KMS-11 (cell line): ENCODE measurements at regions not wholly inside any gene's neighbourhood (a gene's known extent, or its start where the extent isn't known, plus 50 kb on each side); places are given as distances from the start of the nearest gene placed in this dataset.
"Not testable (repeated sequence)": the region's sequence is repeated elsewhere in the genome, so short reads cannot be mapped to it uniquely, and the experiment has no call there.

Experiments
- H2AFZ ChIP-seq: fragments of 200-600 bp; sonication (generic); 2 replicates; pipeline ENCODE4 v1.6.1; 2016; ENCODE audit warnings: antibody characterized with exemption, mixed run types, low read depth
- H3K27ac ChIP-seq: fragments of 200-600 bp; sonication (generic); 2 replicates; pipeline ENCODE4 v1.6.1; 2016; ENCODE audit warnings: mild to moderate bottlenecking, mixed run types
- H3K27me3 ChIP-seq: fragments of 200-600 bp; sonication (generic); 2 replicates; pipeline ENCODE4 v1.6.1; 2017; ENCODE audit warnings: mild to moderate bottlenecking, low read depth, mixed run types, moderate library complexity; ENCODE audit not compliant: insufficient read depth
- H3K36me3 ChIP-seq: fragments of 200-600 bp; sonication (generic); 2 replicates; pipeline ENCODE4 v1.6.1; 2017; ENCODE audit warnings: mild to moderate bottlenecking, mixed run types; ENCODE audit not compliant: insufficient read depth
- H3K4me1 ChIP-seq: fragments of 200-600 bp; sonication (generic); 2 replicates; pipeline ENCODE4 v1.6.1; 2016; ENCODE audit warnings: mild to moderate bottlenecking, low read depth, mixed run types; ENCODE audit not compliant: poor library complexity, severe bottlenecking
- H3K4me2 ChIP-seq: fragments of 200-600 bp; sonication (generic); 2 replicates; pipeline ENCODE4 v1.7.0; 2016; ENCODE audit warnings: mild to moderate bottlenecking, mixed run types
- H3K4me3 ChIP-seq: fragments of 200-600 bp; sonication (generic); IDR thresholded peaks from 2 replicates; pipeline ENCODE4 v1.6.1; 2017; ENCODE audit warnings: low read depth, low read length, mixed read lengths; ENCODE audit not compliant: insufficient read depth
- H3K79me2 ChIP-seq: fragments of 200-600 bp; sonication (generic); 2 replicates; pipeline ENCODE4 v1.6.1; 2016; ENCODE audit warnings: low read depth, mixed run types; ENCODE audit not compliant: insufficient read depth
- H3K9ac ChIP-seq: fragments of 200-600 bp; sonication (generic); 2 replicates; pipeline ENCODE4 v1.6.1; 2016; ENCODE audit warnings: mild to moderate bottlenecking, mixed run types
- H4K20me1 ChIP-seq: fragments of 200-600 bp; sonication (generic); 2 replicates; pipeline ENCODE4 v1.6.1; 2016; ENCODE audit warnings: mild to moderate bottlenecking, mixed run types; ENCODE audit not compliant: insufficient read depth
- CTCF ChIP-seq: fragments of 200-600 bp; sonication (generic); conservative IDR thresholded peaks from 2 replicates; pipeline ENCODE4 v1.6.1; 2017; ENCODE audit warnings: low read depth, mild to moderate bottlenecking, antibody characterized with exemption, low read length, moderate library complexity, mixed read lengths

GRCh38 chr13:55573565-55573964, 1567.2 kb upstream of the PRR20A start:
- no peak overlapping the region for H3K4me3 ChIP-seq
- no peaks in the 10 kb centered on the region for H3K79me2 ChIP-seq
- H3K9ac ChIP-seq, result no peak overlapping the region
- no peak overlapping the region for H3K4me2 ChIP-seq
- H3K27ac ChIP-seq, result no peak overlapping the region
- no peaks in the 10 kb centered on the region for H3K36me3 ChIP-seq
- H4K20me1 ChIP-seq, result no peaks in the 10 kb centered on the region
- TF ChIP-seq CTCF, result no peak
- no peak overlapping the region for H2AFZ ChIP-seq
- H3K4me1 ChIP-seq, result no peaks in the 10 kb centered on the region
- no peaks in the 10 kb centered on the region for H3K27me3 ChIP-seq

- TF ChIP-seq CTCF, result no peak
- Histone ChIP-seq H4K20me1 (no peaks in the 10 kb centered on the region), H3K27ac (no peak overlapping the region), H2AFZ (no peak overlapping the region), H3K79me2 (no peaks in the 10 kb centered on the region), H3K36me3 (no peaks in the 10 kb centered on the region), H3K9ac (no peak overlapping the region), H3K4me2 (no peak overlapping the region), H3K4me1 (no peaks in the 10 kb centered on the region), H3K4me3 (no peak overlapping the region), H3K27me3 (no peaks in the 10 kb centered on the region)
These were observed 1564.3 kb upstream of the PRR20A start for GRCh38 chr13:55576389-55576788.

GRCh38 chr13:55577082-55577846, 1563.5 kb upstream of the PRR20A start:
- Histone ChIP-seq H3K4me3 (no peak overlapping the region), H3K4me2 (no peak overlapping the region), H3K4me1 (no peaks in the 10 kb centered on the region), H3K27me3 (no peaks in the 10 kb centered on the region), H3K27ac (no peak overlapping the region), H4K20me1 (no peaks in the 10 kb centered on the region), H3K36me3 (no peaks in the 10 kb centered on the region), H3K79me2 (no peaks in the 10 kb centered on the region), H3K9ac (no peak overlapping the region), H2AFZ (no peak overlapping the region)
- no peak for TF ChIP-seq CTCF

GRCh38 chr13:55577847-55578210, 1562.9 kb upstream of the PRR20A start:
- no peaks in the 10 kb centered on the region for H3K36me3 ChIP-seq
- H3K27ac ChIP-seq, result no peak overlapping the region
- no peaks in the 10 kb centered on the region for H3K4me1 ChIP-seq
- no peak overlapping the region for H3K9ac ChIP-seq
- H3K27me3 ChIP-seq, result no peaks in the 10 kb centered on the region
- no peak overlapping the region for H2AFZ ChIP-seq
- no peak for TF ChIP-seq CTCF
- no peaks in the 10 kb centered on the region for H3K79me2 ChIP-seq
- no peak overlapping the region for H3K4me3 ChIP-seq
- no peak overlapping the region for H3K4me2 ChIP-seq
- no peaks in the 10 kb centered on the region for H4K20me1 ChIP-seq

- not testable (repeated sequence) for H3K4me3 ChIP-seq, H3K36me3 ChIP-seq, H4K20me1 ChIP-seq, H3K79me2 ChIP-seq, H3K4me2 ChIP-seq, H3K27ac ChIP-seq, H3K4me1 ChIP-seq, H3K27me3 ChIP-seq, H2AFZ ChIP-seq, H3K9ac ChIP-seq
These were observed 1558.4 kb upstream of the PRR20A start for GRCh38 chr13:55582294-55582693.
